ENCODE measurements at regions not wholly inside any gene's neighbourhood (a gene's known extent, or its start where the extent isn't known, plus 50 kb on each side); places are given as distances from the start of the nearest gene placed in this dataset.

GRCh38 chr20:46801003-46801702 is 91.7 kb downstream of the SLC2A10 start:
- 80% methylated on average over 11 of the region's 12 CpGs for WGBS
- Histone ChIP-seq H3K27me3 (ENCODE audit: insufficient read depth, low read length) (no peaks in the 10 kb centered on the region), H3K4me3 (ENCODE audit: low read length) (no peak overlapping the region), H3K36me3 (ENCODE audit: insufficient read depth, low read length) (no peaks in the 10 kb centered on the region), H3K27ac (ENCODE audit: low read depth, low read length) (no peak overlapping the region), H3K4me1 (ENCODE audit: insufficient read depth, low read length) (peaks cover 3% of the 10 kb centered on the region; the same call in 1 of the 2 replicates), H3K9me3 (ENCODE audit: insufficient read depth, low read depth, low read length) (no peaks in the 10 kb centered on the region), H3K9ac (ENCODE audit: low read depth, low read length) (no peak overlapping the region)

- H3K9ac ChIP-seq (ENCODE audit: low read depth, low read length): no peak overlapping the region
- H3K27me3 ChIP-seq (ENCODE audit: insufficient read depth, low read length): no peaks in the 10 kb centered on the region
- WGBS: 88% methylated on average over 5 of the region's 5 CpGs
- H3K4me1 ChIP-seq (ENCODE audit: insufficient read depth, low read length): peaks cover 3% of the 10 kb centered on the region; the same call in 1 of the 2 replicates
- H3K4me3 ChIP-seq (ENCODE audit: low read length): no peak overlapping the region
- H3K36me3 ChIP-seq (ENCODE audit: insufficient read depth, low read length): no peaks in the 10 kb centered on the region
- no peak overlapping the region for H3K27ac ChIP-seq (ENCODE audit: low read depth, low read length)
- H3K9me3 ChIP-seq (ENCODE audit: insufficient read depth, low read depth, low read length): no peaks in the 10 kb centered on the region
Measured at GRCh38 chr20:46802722-46803121, 91.9 kb upstream of the EYA2 start.

- Histone ChIP-seq H3K9ac (ENCODE audit: low read depth, low read length) (no peak overlapping the region), H3K27ac (ENCODE audit: low read depth, low read length) (no peak overlapping the region), H3K27me3 (ENCODE audit: insufficient read depth, low read length) (no peaks in the 10 kb centered on the region), H3K36me3 (ENCODE audit: insufficient read depth, low read length) (no peaks in the 10 kb centered on the region), H3K9me3 (ENCODE audit: insufficient read depth, low read depth, low read length) (no peaks in the 10 kb centered on the region), H3K4me3 (ENCODE audit: low read length) (no peak overlapping the region), H3K4me1 (ENCODE audit: insufficient read depth, low read length) (peaks cover 3% of the 10 kb centered on the region; the same call in 1 of the 2 replicates)
- 90% methylated on average over 12 of the region's 12 CpGs for WGBS
Measured at GRCh38 chr20:46803123-46804020, 91.3 kb upstream of the EYA2 start.

- no peaks in the 10 kb centered on the region for H3K36me3 ChIP-seq (ENCODE audit: insufficient read depth, low read length)
- no peak overlapping the region for H3K4me3 ChIP-seq (ENCODE audit: low read length)
- no peak overlapping the region for H3K27ac ChIP-seq (ENCODE audit: low read depth, low read length)
- H3K9ac ChIP-seq (ENCODE audit: low read depth, low read length): no peak overlapping the region
- H3K4me1 ChIP-seq (ENCODE audit: insufficient read depth, low read length): peaks cover 3% of the 10 kb centered on the region; the same call in 1 of the 2 replicates
- no peaks in the 10 kb centered on the region for H3K27me3 ChIP-seq (ENCODE audit: insufficient read depth, low read length)
- H3K9me3 ChIP-seq (ENCODE audit: insufficient read depth, low read depth, low read length): no peaks in the 10 kb centered on the region
- WGBS: 96% methylated on average over 2 of the region's 3 CpGs
Measured at GRCh38 chr20:46804126-46804525, 90.5 kb upstream of the EYA2 start.

- H3K9me3 ChIP-seq (ENCODE audit: insufficient read depth, low read depth, low read length): no peaks in the 10 kb centered on the region
- H3K9ac ChIP-seq (ENCODE audit: low read depth, low read length): no peak overlapping the region
- no peaks in the 10 kb centered on the region for H3K36me3 ChIP-seq (ENCODE audit: insufficient read depth, low read length)
- H3K27me3 ChIP-seq (ENCODE audit: insufficient read depth, low read length): no peaks in the 10 kb centered on the region
- WGBS: 94% methylated on average over 9 of the region's 9 CpGs
- H3K4me1 ChIP-seq (ENCODE audit: insufficient read depth, low read length): peaks cover 6% of the 10 kb centered on the region; the same call in 1 of the 2 replicates
- no peak overlapping the region for H3K4me3 ChIP-seq (ENCODE audit: low read length)
- no peak overlapping the region for H3K27ac ChIP-seq (ENCODE audit: low read depth, low read length)
Measured at GRCh38 chr20:46805836-46806235, 88.8 kb upstream of the EYA2 start.

- no peak overlapping the region for H3K9ac ChIP-seq (ENCODE audit: low read depth, low read length)
- H3K27me3 ChIP-seq (ENCODE audit: insufficient read depth, low read length): peaks cover 4% of the 10 kb centered on the region; the same call in 1 of the 2 replicates
- no peak overlapping the region for H3K27ac ChIP-seq (ENCODE audit: low read depth, low read length)
- no peaks in the 10 kb centered on the region for H3K9me3 ChIP-seq (ENCODE audit: insufficient read depth, low read depth, low read length)
- peaks cover 3% of the 10 kb centered on the region; the same call in 1 of the 2 replicates for H3K4me1 ChIP-seq (ENCODE audit: insufficient read depth, low read length)
- H3K36me3 ChIP-seq (ENCODE audit: insufficient read depth, low read length): no peaks in the 10 kb centered on the region
- WGBS: 84% methylated on average over 6 of the region's 6 CpGs
- no peak overlapping the region for H3K4me3 ChIP-seq (ENCODE audit: low read length)
Measured at GRCh38 chr20:46807998-46808397, 86.6 kb upstream of the EYA2 start.

GRCh38 chr20:46808565-46808964 is 86.1 kb upstream of the EYA2 start:
- Histone ChIP-seq H3K36me3 (ENCODE audit: insufficient read depth, low read length) (no peaks in the 10 kb centered on the region), H3K27ac (ENCODE audit: low read depth, low read length) (no peak overlapping the region), H3K9ac (ENCODE audit: low read depth, low read length) (no peak overlapping the region), H3K4me1 (ENCODE audit: insufficient read depth, low read length) (peaks cover 3% of the 10 kb centered on the region; the same call in 1 of the 2 replicates), H3K4me3 (ENCODE audit: low read length) (no peak overlapping the region), H3K9me3 (ENCODE audit: insufficient read depth, low read depth, low read length) (no peaks in the 10 kb centered on the region), H3K27me3 (ENCODE audit: insufficient read depth, low read length) (peaks cover 4% of the 10 kb centered on the region; the same call in 1 of the 2 replicates)
- WGBS: 80% methylated on average over 1 of the region's 1 CpG

- peaks cover 9% of the 10 kb centered on the region for H3K4me1 ChIP-seq (ENCODE audit: insufficient read depth, low read length)
- H3K27ac ChIP-seq (ENCODE audit: low read depth, low read length): no peak overlapping the region
- H3K9me3 ChIP-seq (ENCODE audit: insufficient read depth, low read depth, low read length): no peaks in the 10 kb centered on the region
- H3K36me3 ChIP-seq (ENCODE audit: insufficient read depth, low read length): no peaks in the 10 kb centered on the region
- no peak overlapping the region for H3K4me3 ChIP-seq (ENCODE audit: low read length)
- H3K27me3 ChIP-seq (ENCODE audit: insufficient read depth, low read length): peaks cover 4% of the 10 kb centered on the region; the same call in 1 of the 2 replicates
- no peak overlapping the region for H3K9ac ChIP-seq (ENCODE audit: low read depth, low read length)
- WGBS: 87% methylated on average over 12 of the region's 12 CpGs
Measured at GRCh38 chr20:46809706-46810360, 84.8 kb upstream of the EYA2 start.

GRCh38 chr20:46810448-46811223 is 84.0 kb upstream of the EYA2 start:
- no peaks in the 10 kb centered on the region for H3K9me3 ChIP-seq (ENCODE audit: insufficient read depth, low read depth, low read length)
- H3K27me3 ChIP-seq (ENCODE audit: insufficient read depth, low read length): peaks cover 4% of the 10 kb centered on the region; the same call in 1 of the 2 replicates
- no peak overlapping the region for H3K27ac ChIP-seq (ENCODE audit: low read depth, low read length)
- peaks cover 17% of the 10 kb centered on the region for H3K4me1 ChIP-seq (ENCODE audit: insufficient read depth, low read length)
- no peaks in the 10 kb centered on the region for H3K36me3 ChIP-seq (ENCODE audit: insufficient read depth, low read length)
- H3K4me3 ChIP-seq (ENCODE audit: low read length): no peak overlapping the region
- no peak overlapping the region for H3K9ac ChIP-seq (ENCODE audit: low read depth, low read length)
- 85% methylated on average over 18 of the region's 20 CpGs for WGBS

GRCh38 chr20:46811224-46812084 is 83.2 kb upstream of the EYA2 start:
- 52% methylated on average over 52 of the region's 54 CpGs for WGBS
- peak overlapping the region; percentile 38 for H3K4me3 ChIP-seq (ENCODE audit: low read length)
- no peaks in the 10 kb centered on the region for H3K36me3 ChIP-seq (ENCODE audit: insufficient read depth, low read length)
- H3K27ac ChIP-seq (ENCODE audit: low read depth, low read length): no peak overlapping the region
- H3K9ac ChIP-seq (ENCODE audit: low read depth, low read length): no peak overlapping the region
- H3K9me3 ChIP-seq (ENCODE audit: insufficient read depth, low read depth, low read length): no peaks in the 10 kb centered on the region
- peaks cover 4% of the 10 kb centered on the region; the same call in 1 of the 2 replicates for H3K27me3 ChIP-seq (ENCODE audit: insufficient read depth, low read length)
- peaks cover 23% of the 10 kb centered on the region for H3K4me1 ChIP-seq (ENCODE audit: insufficient read depth, low read length)
